Loucy (cell line): ENCODE measurements at regions not wholly inside any gene's neighbourhood (a gene's known extent, or its start where the extent isn't known, plus 50 kb on each side); places are given as distances from the start of the nearest gene placed in this dataset.

Experiments
- EZH2phosphoT487 ChIP-seq: fragments of 200-600 bp; IDR thresholded peaks from 2 replicates; pipeline ENCODE4 v1.6.1; 2018; ENCODE audit warnings: antibody characterized with exemption, mild to moderate bottlenecking, moderate library complexity, borderline replicate concordance
- TF ChIP-seq, protein P1 (sequence below): fragments of 200-600 bp; sonication (generic); conservative IDR thresholded peaks from 2 replicates; pipeline ENCODE4 v1.5.1; 2014; ENCODE audit warnings: mild to moderate bottlenecking, antibody characterized with exemption, low read length

DNA sequence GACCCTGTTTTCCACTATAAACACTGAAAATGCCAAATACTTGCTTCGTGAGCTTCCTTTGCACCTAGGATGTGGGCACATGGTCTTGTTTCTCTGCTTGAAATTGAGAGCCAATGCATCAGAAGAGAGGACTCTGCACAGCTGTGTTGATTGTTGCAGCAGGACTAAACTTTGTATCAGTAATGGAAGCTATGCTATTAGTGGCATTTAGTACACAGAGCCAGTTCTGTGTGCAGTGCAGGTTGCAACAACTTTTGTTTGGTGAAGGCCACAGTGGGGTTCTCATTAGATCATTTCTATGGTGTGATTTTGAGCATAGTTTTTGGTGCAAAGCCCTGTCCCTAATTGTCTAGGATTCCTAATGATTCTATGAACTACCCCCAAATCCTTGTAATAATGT, 54.4 kb upstream of the ANKRD17 start:
- TF ChIP-seq, protein P1, sequence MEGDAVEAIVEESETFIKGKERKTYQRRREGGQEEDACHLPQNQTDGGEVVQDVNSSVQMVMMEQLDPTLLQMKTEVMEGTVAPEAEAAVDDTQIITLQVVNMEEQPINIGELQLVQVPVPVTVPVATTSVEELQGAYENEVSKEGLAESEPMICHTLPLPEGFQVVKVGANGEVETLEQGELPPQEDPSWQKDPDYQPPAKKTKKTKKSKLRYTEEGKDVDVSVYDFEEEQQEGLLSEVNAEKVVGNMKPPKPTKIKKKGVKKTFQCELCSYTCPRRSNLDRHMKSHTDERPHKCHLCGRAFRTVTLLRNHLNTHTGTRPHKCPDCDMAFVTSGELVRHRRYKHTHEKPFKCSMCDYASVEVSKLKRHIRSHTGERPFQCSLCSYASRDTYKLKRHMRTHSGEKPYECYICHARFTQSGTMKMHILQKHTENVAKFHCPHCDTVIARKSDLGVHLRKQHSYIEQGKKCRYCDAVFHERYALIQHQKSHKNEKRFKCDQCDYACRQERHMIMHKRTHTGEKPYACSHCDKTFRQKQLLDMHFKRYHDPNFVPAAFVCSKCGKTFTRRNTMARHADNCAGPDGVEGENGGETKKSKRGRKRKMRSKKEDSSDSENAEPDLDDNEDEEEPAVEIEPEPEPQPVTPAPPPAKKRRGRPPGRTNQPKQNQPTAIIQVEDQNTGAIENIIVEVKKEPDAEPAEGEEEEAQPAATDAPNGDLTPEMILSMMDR: no peak
- TF ChIP-seq EZH2phosphoT487: no peak
